ENCODE measurements at regions not wholly inside any gene's neighbourhood (a gene's known extent, or its start where the extent isn't known, plus 50 kb on each side); places are given as distances from the start of the nearest gene placed in this dataset.

GRCh38 chr2:15852811-15853210 is 87.5 kb upstream of the MYCN start:
- H3K27ac Mint-ChIP-seq (ENCODE audit: unreplicated experiment) = no peak overlapping the region
- H3K4me3 Mint-ChIP-seq = no peak overlapping the region
- TF ChIP-seq CTCF (conservative IDR thresholded peaks at IDR 0.05) = no peak
- H3K27me3 Mint-ChIP-seq (ENCODE audit: low read depth) = no peaks in the 10 kb centered on the region
- DNase-seq (ENCODE audit: low read depth, low spot score) = no peak
- H3K9me3 Mint-ChIP-seq = peaks cover 8% of the 10 kb centered on the region
- no peaks in the 10 kb centered on the region for H3K36me3 Mint-ChIP-seq (ENCODE audit: low read depth)
- peaks cover 7% of the 10 kb centered on the region for H3K4me1 Mint-ChIP-seq

DNA sequence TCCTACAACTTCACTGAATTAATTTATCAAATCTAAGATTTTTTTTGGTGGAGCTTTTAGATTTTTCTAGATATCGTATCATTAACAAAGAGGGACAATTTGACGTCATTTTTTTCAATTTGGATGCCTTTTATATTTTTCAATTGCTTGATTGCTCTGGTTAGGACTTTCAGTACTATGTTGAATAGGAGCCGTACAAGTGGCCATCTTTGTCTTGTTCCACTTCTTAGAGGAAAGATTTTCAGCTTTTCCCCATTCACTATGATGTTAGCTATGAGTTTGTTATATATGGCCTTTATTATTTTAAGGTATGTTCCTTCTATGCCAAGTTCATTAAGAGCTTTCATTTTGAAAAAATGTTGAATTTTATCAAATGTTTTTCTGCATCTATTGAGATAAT is 86.4 kb upstream of the MYCN start:
- Mint-ChIP-seq H3K27me3 (ENCODE audit: low read depth) (no peaks in the 10 kb centered on the region), H3K4me3 (no peak overlapping the region), H3K4me1 (peaks cover 16% of the 10 kb centered on the region), H3K9me3 (peaks cover 8% of the 10 kb centered on the region), H3K36me3 (ENCODE audit: low read depth) (no peaks in the 10 kb centered on the region), H3K27ac (ENCODE audit: unreplicated experiment) (no peak overlapping the region)
- DNase-seq (ENCODE audit: low read depth, low spot score) = no peak
- no peak for TF ChIP-seq CTCF (conservative IDR thresholded peaks at IDR 0.05)

DNA sequence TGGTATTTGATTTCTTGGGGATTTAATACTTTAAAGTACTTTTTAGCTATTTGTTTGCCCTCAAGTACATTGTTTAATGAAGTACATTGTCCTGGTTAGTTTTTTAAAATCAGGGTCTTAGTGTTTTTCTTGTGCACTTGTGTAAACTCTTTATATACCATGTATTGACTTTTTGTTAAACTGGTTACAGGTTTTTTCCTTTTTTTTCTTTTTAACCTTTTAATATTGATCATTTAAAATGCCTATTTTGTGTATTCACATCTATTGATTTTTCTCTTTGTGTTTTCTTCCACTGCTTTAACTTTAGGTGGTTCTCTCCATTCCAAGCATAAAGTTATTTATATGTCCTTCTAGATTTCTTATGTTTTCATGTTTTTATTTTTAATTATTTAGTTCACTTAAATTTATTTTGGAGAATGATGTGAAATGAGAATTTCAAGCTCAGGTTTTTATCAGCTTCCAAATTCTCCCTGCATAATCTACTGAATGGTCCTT is 84.5 kb upstream of the MYCN start:
- Mint-ChIP-seq H3K4me3 (no peak overlapping the region), H3K4me1 (peaks cover 23% of the 10 kb centered on the region), H3K36me3 (ENCODE audit: low read depth) (no peaks in the 10 kb centered on the region), H3K9me3 (peaks cover 8% of the 10 kb centered on the region), H3K27ac (ENCODE audit: unreplicated experiment) (no peak overlapping the region), H3K27me3 (ENCODE audit: low read depth) (no peaks in the 10 kb centered on the region)
- no peak for DNase-seq (ENCODE audit: low read depth, low spot score)
- no peak for TF ChIP-seq CTCF (conservative IDR thresholded peaks at IDR 0.05)

DNA sequence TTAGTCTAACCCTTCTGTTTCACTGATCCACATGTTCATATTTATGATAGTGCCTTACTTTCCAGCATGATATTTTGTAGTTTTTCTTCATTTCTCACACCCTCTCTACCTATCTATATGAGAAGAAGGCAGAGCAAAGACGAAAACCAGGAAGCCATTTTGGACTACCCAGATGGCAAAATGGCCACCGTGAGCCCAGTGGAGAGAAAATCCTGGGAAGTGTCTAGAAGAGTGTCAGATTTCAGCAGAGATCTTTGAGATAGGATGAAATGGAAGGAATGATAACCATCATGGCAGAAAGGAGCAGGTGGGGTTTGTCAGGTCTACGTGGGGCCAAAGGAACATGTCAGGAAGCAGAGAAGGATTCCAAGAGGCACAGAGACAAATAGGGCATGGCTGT is 84.0 kb upstream of the MYCN start:
- Mint-ChIP-seq H3K27ac (ENCODE audit: unreplicated experiment) (no peak overlapping the region), H3K4me1 (peaks cover 25% of the 10 kb centered on the region), H3K9me3 (peaks cover 8% of the 10 kb centered on the region), H3K4me3 (no peak overlapping the region), H3K27me3 (ENCODE audit: low read depth) (no peaks in the 10 kb centered on the region), H3K36me3 (ENCODE audit: low read depth) (no peaks in the 10 kb centered on the region)
- no peak for DNase-seq (ENCODE audit: low read depth, low spot score)
- no peak for TF ChIP-seq CTCF (conservative IDR thresholded peaks at IDR 0.05)

DNA sequence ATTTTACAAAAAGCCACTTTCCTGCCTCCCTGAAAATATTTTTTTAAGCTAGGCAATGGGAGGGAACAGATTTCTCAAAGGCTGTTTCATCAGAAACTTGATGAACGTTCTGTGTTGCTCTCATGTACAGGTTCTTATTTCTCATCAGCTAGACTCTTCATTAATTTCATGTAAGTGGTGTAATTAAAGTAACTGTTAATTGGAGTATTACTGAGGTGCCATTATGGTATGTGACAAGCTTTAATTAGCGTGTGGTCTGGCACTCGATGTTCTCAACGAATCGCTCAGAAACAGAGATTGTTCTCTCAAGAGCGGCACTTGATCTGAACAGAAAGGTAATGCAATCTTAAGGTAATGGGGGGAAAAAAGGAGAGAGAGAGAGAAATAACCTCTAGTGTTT is 81.9 kb upstream of the MYCN start:
- no peak for TF ChIP-seq CTCF (conservative IDR thresholded peaks at IDR 0.05)
- H3K27me3 Mint-ChIP-seq (ENCODE audit: low read depth) = no peaks in the 10 kb centered on the region
- no peak for DNase-seq (ENCODE audit: low read depth, low spot score)
- peaks cover 25% of the 10 kb centered on the region for H3K4me1 Mint-ChIP-seq
- H3K4me3 Mint-ChIP-seq = no peak overlapping the region
- peaks cover 4% of the 10 kb centered on the region for H3K9me3 Mint-ChIP-seq
- H3K36me3 Mint-ChIP-seq (ENCODE audit: low read depth) = no peaks in the 10 kb centered on the region
- H3K27ac Mint-ChIP-seq (ENCODE audit: unreplicated experiment) = no peak overlapping the region

All from neural crest cell (in vitro differentiated cells).